GM23338 (cell line): ENCODE measurements at regions not wholly inside any gene's neighbourhood (a gene's known extent, or its start where the extent isn't known, plus 50 kb on each side); places are given as distances from the start of the nearest gene placed in this dataset.

ENCODE experiments used
- CREB1 ChIP-seq: fragments of 250-450 bp; sonication (Bioruptor Pico); IDR thresholded peaks from 2 replicates; pipeline ENCODE4 v1.5.0; 2020; ENCODE audit warnings: low read depth, mild to moderate bottlenecking, moderate library complexity
- EZH2phosphoT487 ChIP-seq: fragments of 200-600 bp; sonication (generic); IDR thresholded peaks from one replicate; pipeline ENCODE4 v1.8.1; 2018; ENCODE audit warnings: antibody characterized with exemption; ENCODE audit not compliant: unreplicated experiment
- NANOG ChIP-seq: IDR thresholded peaks from 2 replicates; pipeline ENCODE4 v1.6.1; 2016; ENCODE audit warnings: antibody characterized with exemption, borderline replicate concordance
- POLR2AphosphoS5 ChIP-seq: IDR thresholded peaks from 2 replicates; pipeline ENCODE4 v1.6.1; 2016; ENCODE audit warnings: antibody characterized with exemption, low read depth
- STAT1 ChIP-seq: IDR thresholded peaks from one replicate; pipeline ENCODE4 v1.6.1; 2016; ENCODE audit warnings: antibody characterized with exemption; ENCODE audit not compliant: unreplicated experiment
- ZNF331 ChIP-seq: fragments of 250-450 bp; sonication (Bioruptor Pico); IDR thresholded peaks from 2 replicates; pipeline ENCODE4 v1.5.0; 2020; ENCODE audit warnings: low read depth, mild to moderate bottlenecking, moderate library complexity
- TF ChIP-seq, protein P1 (sequence below): fragments of 250-450 bp; sonication (Bioruptor Pico); IDR thresholded peaks from 2 replicates; pipeline ENCODE4 v1.5.0; 2020; ENCODE audit warnings: mild to moderate bottlenecking, moderate library complexity
- TF ChIP-seq, protein P2 (sequence below), 2 experiments: fragments of 200-600 bp in 1 of 2; sonication (generic) in 1 of 2; conservative IDR thresholded peaks; 2 replicates each; pipeline versions ENCODE4 v1.5.1 to v1.6.1; 2016 to 2017; ENCODE audit warnings: antibody characterized with exemption in 2 of 2, low read depth in 2 of 2, mild to moderate bottlenecking in 2 of 2, moderate library complexity in 1 of 2
- TF ChIP-seq, protein P3 (sequence below): IDR thresholded peaks from one replicate; pipeline ENCODE4 v1.6.1; 2018; ENCODE audit warnings: antibody characterized with exemption; ENCODE audit not compliant: unreplicated experiment

DNA sequence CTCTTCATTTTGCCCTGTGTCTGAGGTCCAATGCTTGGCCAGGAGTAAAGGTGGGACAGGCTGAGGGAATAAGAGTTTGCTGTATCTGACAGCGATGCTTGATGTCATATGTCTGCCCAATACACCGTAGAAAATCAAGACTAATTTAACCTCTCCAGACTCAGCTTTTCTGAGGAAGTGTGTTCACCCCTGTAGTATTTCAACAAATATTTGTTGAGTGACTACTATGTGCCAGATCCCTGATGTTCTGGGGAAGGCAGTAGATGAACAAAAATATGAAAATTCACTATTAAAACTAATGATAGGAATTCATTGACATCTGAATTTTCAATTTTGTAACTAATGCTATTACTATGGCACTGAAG lies 489.7 kb downstream of the EBF1 start (continued):
- TF ChIP-seq, protein P1, sequence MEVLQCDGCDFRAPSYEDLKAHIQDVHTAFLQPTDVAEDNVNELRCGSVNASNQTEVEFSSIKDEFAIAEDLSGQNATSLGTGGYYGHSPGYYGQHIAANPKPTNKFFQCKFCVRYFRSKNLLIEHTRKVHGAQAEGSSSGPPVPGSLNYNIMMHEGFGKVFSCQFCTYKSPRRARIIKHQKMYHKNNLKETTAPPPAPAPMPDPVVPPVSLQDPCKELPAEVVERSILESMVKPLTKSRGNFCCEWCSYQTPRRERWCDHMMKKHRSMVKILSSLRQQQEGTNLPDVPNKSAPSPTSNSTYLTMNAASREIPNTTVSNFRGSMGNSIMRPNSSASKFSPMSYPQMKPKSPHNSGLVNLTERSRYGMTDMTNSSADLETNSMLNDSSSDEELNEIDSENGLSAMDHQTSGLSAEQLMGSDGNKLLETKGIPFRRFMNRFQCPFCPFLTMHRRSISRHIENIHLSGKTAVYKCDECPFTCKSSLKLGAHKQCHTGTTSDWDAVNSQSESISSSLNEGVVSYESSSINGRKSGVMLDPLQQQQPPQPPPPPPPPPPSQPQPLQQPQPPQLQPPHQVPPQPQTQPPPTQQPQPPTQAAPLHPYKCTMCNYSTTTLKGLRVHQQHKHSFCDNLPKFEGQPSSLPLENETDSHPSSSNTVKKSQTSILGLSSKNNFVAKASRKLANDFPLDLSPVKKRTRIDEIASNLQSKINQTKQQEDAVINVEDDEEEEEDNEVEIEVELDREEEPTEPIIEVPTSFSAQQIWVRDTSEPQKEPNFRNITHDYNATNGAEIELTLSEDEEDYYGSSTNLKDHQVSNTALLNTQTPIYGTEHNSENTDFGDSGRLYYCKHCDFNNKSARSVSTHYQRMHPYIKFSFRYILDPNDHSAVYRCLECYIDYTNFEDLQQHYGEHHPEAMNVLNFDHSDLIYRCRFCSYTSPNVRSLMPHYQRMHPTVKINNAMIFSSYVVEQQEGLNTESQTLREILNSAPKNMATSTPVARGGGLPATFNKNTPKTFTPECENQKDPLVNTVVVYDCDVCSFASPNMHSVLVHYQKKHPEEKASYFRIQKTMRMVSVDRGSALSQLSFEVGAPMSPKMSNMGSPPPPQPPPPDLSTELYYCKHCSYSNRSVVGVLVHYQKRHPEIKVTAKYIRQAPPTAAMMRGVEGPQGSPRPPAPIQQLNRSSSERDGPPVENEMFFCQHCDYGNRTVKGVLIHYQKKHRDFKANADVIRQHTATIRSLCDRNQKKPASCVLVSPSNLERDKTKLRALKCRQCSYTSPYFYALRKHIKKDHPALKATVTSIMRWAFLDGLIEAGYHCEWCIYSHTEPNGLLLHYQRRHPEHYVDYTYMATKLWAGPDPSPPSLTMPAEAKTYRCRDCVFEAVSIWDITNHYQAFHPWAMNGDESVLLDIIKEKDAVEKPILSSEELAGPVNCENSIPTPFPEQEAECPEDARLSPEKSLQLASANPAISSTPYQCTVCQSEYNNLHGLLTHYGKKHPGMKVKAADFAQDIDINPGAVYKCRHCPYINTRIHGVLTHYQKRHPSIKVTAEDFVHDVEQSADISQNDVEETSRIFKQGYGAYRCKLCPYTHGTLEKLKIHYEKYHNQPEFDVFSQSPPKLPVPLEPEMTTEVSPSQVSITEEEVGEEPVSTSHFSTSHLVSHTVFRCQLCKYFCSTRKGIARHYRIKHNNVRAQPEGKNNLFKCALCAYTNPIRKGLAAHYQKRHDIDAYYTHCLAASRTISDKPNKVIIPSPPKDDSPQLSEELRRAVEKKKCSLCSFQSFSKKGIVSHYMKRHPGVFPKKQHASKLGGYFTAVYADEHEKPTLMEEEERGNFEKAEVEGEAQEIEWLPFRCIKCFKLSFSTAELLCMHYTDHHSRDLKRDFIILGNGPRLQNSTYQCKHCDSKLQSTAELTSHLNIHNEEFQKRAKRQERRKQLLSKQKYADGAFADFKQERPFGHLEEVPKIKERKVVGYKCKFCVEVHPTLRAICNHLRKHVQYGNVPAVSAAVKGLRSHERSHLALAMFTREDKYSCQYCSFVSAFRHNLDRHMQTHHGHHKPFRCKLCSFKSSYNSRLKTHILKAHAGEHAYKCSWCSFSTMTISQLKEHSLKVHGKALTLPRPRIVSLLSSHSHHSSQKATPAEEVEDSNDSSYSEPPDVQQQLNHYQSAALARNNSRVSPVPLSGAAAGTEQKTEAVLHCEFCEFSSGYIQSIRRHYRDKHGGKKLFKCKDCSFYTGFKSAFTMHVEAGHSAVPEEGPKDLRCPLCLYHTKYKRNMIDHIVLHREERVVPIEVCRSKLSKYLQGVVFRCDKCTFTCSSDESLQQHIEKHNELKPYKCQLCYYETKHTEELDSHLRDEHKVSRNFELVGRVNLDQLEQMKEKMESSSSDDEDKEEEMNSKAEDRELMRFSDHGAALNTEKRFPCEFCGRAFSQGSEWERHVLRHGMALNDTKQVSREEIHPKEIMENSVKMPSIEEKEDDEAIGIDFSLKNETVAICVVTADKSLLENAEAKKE (CRISPR knock-in tag) = no peak
- TF ChIP-seq, protein P2, sequence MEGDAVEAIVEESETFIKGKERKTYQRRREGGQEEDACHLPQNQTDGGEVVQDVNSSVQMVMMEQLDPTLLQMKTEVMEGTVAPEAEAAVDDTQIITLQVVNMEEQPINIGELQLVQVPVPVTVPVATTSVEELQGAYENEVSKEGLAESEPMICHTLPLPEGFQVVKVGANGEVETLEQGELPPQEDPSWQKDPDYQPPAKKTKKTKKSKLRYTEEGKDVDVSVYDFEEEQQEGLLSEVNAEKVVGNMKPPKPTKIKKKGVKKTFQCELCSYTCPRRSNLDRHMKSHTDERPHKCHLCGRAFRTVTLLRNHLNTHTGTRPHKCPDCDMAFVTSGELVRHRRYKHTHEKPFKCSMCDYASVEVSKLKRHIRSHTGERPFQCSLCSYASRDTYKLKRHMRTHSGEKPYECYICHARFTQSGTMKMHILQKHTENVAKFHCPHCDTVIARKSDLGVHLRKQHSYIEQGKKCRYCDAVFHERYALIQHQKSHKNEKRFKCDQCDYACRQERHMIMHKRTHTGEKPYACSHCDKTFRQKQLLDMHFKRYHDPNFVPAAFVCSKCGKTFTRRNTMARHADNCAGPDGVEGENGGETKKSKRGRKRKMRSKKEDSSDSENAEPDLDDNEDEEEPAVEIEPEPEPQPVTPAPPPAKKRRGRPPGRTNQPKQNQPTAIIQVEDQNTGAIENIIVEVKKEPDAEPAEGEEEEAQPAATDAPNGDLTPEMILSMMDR (conservative IDR thresholded peaks at IDR 0.05; ENCODE audit: low read depth in 2 of 2) = no peak
- TF ChIP-seq, protein P3, sequence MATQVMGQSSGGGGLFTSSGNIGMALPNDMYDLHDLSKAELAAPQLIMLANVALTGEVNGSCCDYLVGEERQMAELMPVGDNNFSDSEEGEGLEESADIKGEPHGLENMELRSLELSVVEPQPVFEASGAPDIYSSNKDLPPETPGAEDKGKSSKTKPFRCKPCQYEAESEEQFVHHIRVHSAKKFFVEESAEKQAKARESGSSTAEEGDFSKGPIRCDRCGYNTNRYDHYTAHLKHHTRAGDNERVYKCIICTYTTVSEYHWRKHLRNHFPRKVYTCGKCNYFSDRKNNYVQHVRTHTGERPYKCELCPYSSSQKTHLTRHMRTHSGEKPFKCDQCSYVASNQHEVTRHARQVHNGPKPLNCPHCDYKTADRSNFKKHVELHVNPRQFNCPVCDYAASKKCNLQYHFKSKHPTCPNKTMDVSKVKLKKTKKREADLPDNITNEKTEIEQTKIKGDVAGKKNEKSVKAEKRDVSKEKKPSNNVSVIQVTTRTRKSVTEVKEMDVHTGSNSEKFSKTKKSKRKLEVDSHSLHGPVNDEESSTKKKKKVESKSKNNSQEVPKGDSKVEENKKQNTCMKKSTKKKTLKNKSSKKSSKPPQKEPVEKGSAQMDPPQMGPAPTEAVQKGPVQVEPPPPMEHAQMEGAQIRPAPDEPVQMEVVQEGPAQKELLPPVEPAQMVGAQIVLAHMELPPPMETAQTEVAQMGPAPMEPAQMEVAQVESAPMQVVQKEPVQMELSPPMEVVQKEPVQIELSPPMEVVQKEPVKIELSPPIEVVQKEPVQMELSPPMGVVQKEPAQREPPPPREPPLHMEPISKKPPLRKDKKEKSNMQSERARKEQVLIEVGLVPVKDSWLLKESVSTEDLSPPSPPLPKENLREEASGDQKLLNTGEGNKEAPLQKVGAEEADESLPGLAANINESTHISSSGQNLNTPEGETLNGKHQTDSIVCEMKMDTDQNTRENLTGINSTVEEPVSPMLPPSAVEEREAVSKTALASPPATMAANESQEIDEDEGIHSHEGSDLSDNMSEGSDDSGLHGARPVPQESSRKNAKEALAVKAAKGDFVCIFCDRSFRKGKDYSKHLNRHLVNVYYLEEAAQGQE = no peak
- TF ChIP-seq POLR2AphosphoS5 (no peak), NANOG (no peak), EZH2phosphoT487 (no peak), ZNF331 (CRISPR knock-in tag) (no peak), CREB1 (no peak), STAT1 (no peak)
